ENCODE measurements at regions not wholly inside any gene's neighbourhood (a gene's known extent, or its start where the extent isn't known, plus 50 kb on each side); places are given as distances from the start of the nearest gene placed in this dataset.

GRCh38 chr4:99749445-99750391 lies 66.9 kb upstream of the DAPP1 start:
- H3K9ac ChIP-seq (ENCODE audit: low read depth, low read length) = no peak overlapping the region
- no peak overlapping the region for H3K23ac ChIP-seq (ENCODE audit: low read depth, low read length)
- H4K20me1 ChIP-seq (ENCODE audit: insufficient read depth, low read length) = no peaks in the 10 kb centered on the region
- no peak overlapping the region for H3K14ac ChIP-seq (replicated peaks; ENCODE audit: low read depth, low read length)
- no peaks in the 10 kb centered on the region for H3K9me1 ChIP-seq (ENCODE audit: insufficient read depth, low read length)
- no peak overlapping the region for H2AK9ac ChIP-seq (replicated peaks; ENCODE audit: low read depth, low read length, poor library complexity)
- H2BK20ac ChIP-seq (ENCODE audit: low read depth, low read length) = no peak overlapping the region
- no peaks in the 10 kb centered on the region for H3K9me3 ChIP-seq (ENCODE audit: control insufficient read depth, insufficient read depth, low read length)
- no peak overlapping the region for H3K4ac ChIP-seq (ENCODE audit: low read depth, low read length)
- no peak overlapping the region for H2AFZ ChIP-seq (replicated peaks; ENCODE audit: low read length, poor library complexity)
- H3K4me2 ChIP-seq (ENCODE audit: low read depth, low read length) = no peak overlapping the region
- TF ChIP-seq POLR2A (IDR thresholded peaks at IDR 0.05; ENCODE audit: low read depth, low read length) (no peak), RCOR1 (IDR thresholded peaks at IDR 0.05; ENCODE audit: insufficient replicate concordance, low read length) (no peak), CTCF (conservative IDR thresholded peaks at IDR 0.05; ENCODE audit: low read depth, low read length) (no peak), MAFK (IDR thresholded peaks at IDR 0.05; ENCODE audit: low read depth, low read length) (no peak)
- no peak overlapping the region for H2BK5ac ChIP-seq (ENCODE audit: low read depth, low read length, poor library complexity, severe bottlenecking)
- ATAC-seq (ENCODE audit: low read depth) = no peak
- H3K56ac ChIP-seq (ENCODE audit: extremely low read depth, insufficient read depth, low read length) = no peak overlapping the region
- no peaks in the 10 kb centered on the region for H3K79me1 ChIP-seq (ENCODE audit: low read depth in 1 of 2, low read length in 2 of 2)
- H2AK5ac ChIP-seq (ENCODE audit: low read depth, low read length) = no peak overlapping the region
- 0 out of 3 replicates have a peak overlapping the region, but pooled peaks have one; percentile 39 for H2BK15ac ChIP-seq (ENCODE audit: low read depth, low read length)
- H4K91ac ChIP-seq (ENCODE audit: insufficient read depth, low read depth, low read length) = no peak overlapping the region
- intact Hi-C loops (cut with micrococcal nuclease) (no loop called here), in situ Hi-C loops (cut with MboI; ENCODE audit: low sequenced_read_pairs) (no loop called here), dilution Hi-C loops (cut with HindIII; ENCODE audit: low sequenced_read_pairs, unreplicated experiment) (no loop called here)
- no peaks in the 10 kb centered on the region for H3K36me3 ChIP-seq (ENCODE audit: control insufficient read depth, insufficient read depth, low read length)
- no TSS peak for BruUV-seq (replicated peaks)
- DNase-seq = no peak
- no CpG with 5 or more reads among the region's 4 CpGs for WGBS, 2 experiments (ENCODE audit: extremely low coverage in 2 of 2, insufficient read length in 1 of 2)
- POLR2A ChIA-PET (ENCODE audit: unreplicated experiment) = no interaction called here
- no peak overlapping the region for H3K4me3 ChIP-seq (ENCODE audit: insufficient read depth, low read depth, low read length)
- no peak overlapping the region for H3K27ac ChIP-seq (ENCODE audit: insufficient read depth, low read length)
- no peak overlapping the region for H2BK120ac ChIP-seq (ENCODE audit: low read depth, low read length)
- H3K4me1 ChIP-seq (ENCODE audit: control insufficient read depth, insufficient read depth, low read length) = no peaks in the 10 kb centered on the region
- H4K5ac ChIP-seq (ENCODE audit: low read depth, low read length) = no peak overlapping the region
- no peak overlapping the region for H3K18ac ChIP-seq (ENCODE audit: low read depth, low read length)
- peaks cover 2% of the 10 kb centered on the region; the same call in 1 of the 2 replicates for H3K27me3 ChIP-seq (ENCODE audit: control insufficient read depth, insufficient read depth, low read length)
- no peak overlapping the region for H4K8ac ChIP-seq (ENCODE audit: low read depth in 2 of 2, low read length in 2 of 2)
- CTCF ChIA-PET = interaction anchor here (0.5 kb wide), 1 partner anchor 102 kb away, joined by 3 read pairs; no protein-coding TSS in a partner anchor

All from IMR-90 (cell line).